Body of pancreas (tissue), 4 donors: ENCODE measurements at regions not wholly inside any gene's neighbourhood (a gene's known extent, or its start where the extent isn't known, plus 50 kb on each side); places are given as distances from the start of the nearest gene placed in this dataset.

Source experiments
- POLR2A ChIP-seq, 3 donors: fragments of 450-650 bp; IDR thresholded peaks; one replicate each; pipeline ENCODE4 v1.6.1; 2016; ENCODE audit warnings: antibody characterized with exemption in 3 of 3, mild to moderate bottlenecking in 2 of 3
- TF ChIP-seq, protein P1 (sequence below), 7 experiments: fragments of 450-650 bp in 4 of 7; fragments of 200-600 bp in 3 of 7; sonication (generic) in 3 of 7; IDR thresholded peaks; one replicate each; pipeline ENCODE4 v1.5.1; 2016 to 2019; ENCODE audit warnings: antibody characterized with exemption in 7 of 7

GRCh38 chr4:31929676-31930345, 1209.6 kb downstream of the PCDH7 start:
- TF ChIP-seq, protein P1, sequence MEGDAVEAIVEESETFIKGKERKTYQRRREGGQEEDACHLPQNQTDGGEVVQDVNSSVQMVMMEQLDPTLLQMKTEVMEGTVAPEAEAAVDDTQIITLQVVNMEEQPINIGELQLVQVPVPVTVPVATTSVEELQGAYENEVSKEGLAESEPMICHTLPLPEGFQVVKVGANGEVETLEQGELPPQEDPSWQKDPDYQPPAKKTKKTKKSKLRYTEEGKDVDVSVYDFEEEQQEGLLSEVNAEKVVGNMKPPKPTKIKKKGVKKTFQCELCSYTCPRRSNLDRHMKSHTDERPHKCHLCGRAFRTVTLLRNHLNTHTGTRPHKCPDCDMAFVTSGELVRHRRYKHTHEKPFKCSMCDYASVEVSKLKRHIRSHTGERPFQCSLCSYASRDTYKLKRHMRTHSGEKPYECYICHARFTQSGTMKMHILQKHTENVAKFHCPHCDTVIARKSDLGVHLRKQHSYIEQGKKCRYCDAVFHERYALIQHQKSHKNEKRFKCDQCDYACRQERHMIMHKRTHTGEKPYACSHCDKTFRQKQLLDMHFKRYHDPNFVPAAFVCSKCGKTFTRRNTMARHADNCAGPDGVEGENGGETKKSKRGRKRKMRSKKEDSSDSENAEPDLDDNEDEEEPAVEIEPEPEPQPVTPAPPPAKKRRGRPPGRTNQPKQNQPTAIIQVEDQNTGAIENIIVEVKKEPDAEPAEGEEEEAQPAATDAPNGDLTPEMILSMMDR (IDR thresholded peaks at IDR 0.05), result no peak
- no peak for TF ChIP-seq POLR2A (IDR thresholded peaks at IDR 0.05)
